Stimulated activated CD4-positive, alpha-beta T cell treated with anti-CD3 and anti-CD28 coated beads, TNF-alpha, amount 100 ng/mL, for 4 hours (primary cell): ENCODE measurements at regions not wholly inside any gene's neighbourhood (a gene's known extent, or its start where the extent isn't known, plus 50 kb on each side); places are given as distances from the start of the nearest gene placed in this dataset.

Source experiments
- DNase-seq, 3 experiments: peaks; one replicate each; pipeline ENCODE4 v3.0.0-alpha.2; 2020; ENCODE audit warnings: low read depth in 3 of 3

DNA sequence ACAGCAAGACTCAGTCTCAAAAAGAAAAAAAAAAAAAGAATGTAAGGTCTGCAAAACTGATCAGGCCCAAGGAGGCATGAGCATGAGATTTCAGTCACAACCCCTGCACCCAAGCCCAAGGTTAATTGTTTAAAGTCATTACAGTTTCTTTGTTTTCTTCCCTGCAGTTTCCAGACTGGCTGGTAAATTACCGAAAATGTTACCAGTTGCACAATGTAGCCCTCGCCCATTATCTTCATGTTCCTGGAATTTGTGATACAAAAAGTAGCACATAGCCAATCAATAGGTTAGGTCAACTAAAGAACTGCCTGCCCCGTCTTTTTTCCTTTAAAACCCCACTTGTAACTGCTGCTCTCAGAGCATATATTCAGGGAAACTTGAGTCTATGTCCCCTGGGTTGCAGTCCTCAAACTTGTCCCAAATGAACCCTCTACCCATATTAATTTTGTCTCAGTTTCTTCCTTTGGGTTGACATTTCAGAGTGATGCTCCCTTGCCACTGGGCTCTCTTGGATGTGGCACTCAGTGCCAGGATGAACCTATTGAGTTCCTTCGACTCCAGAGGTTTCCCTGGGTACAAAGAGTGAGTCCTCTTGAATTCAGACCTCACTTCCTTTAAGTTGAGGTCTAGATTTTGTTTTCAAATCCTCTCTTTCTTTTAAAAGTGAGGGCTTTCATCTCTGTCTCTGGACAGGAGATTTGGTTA, 216.2 kb upstream of the HS6ST1 start:
- no peak for DNase-seq

- DNase-seq, result no peak
These were observed 217.3 kb upstream of the HS6ST1 start for GRCh38 chr2:128535953-128536352.

DNA sequence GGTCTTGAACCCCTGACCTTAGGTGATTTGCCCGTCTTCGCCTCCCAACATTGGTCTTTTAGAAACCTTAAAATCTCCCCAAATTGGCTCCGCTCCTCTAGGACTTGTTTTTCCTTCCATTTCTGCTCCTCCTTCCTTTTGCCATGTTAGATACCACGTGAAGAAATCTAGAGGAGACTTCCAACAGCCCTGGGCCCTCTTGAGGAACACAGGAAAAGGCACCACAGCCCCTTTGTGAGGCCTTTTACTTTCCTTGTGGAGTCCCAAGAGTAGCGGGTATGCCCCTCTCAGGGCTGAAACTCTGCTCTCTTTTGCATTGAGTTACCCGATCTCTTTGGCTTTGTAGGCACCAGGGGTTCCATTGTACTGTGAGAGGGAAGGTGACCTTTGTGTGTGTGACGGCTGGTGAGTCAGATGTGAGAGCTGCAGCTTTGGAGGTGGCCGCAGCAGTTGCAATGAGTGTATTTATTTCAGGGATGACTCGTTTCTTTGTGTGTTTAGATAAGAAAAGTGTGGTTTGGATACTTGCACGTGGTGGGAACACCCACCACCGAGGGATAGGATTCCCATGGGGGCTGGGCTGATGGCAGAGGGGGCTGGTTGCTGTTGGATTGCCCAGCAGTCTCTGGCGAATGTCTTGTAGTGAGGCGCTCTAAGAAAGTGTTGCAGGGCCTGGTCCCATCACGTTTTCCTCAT, 218.4 kb upstream of the HS6ST1 start:
- no peak for DNase-seq

DNA sequence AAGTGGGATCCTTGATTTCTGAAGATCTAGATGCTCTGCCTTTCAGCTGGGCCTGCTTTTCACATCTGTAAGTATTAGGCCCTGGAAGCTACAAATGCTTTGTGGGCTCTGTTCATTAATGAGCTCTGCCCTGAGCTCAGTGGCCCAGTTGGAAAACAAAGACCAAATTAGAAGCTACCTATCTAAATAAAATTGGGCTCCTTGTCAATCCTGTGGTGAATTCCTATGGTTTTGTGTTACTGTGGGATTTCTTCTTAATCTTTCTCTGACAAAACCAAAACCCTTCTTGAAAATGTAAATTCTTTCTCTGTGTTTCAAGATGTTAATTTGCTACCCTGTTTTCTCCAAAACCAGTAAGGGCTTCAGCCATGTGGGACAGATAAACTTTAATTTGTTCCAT, 219.0 kb upstream of the HS6ST1 start:
- DNase-seq, result no peak

- DNase-seq, result no peak
These were observed 219.7 kb upstream of the HS6ST1 start for GRCh38 chr2:128538396-128538795.

- no peak for DNase-seq
These were observed 222.0 kb upstream of the HS6ST1 start for GRCh38 chr2:128540670-128541069.

- DNase-seq, result no peak
These were observed 222.8 kb upstream of the HS6ST1 start for GRCh38 chr2:128541448-128541847.

DNA sequence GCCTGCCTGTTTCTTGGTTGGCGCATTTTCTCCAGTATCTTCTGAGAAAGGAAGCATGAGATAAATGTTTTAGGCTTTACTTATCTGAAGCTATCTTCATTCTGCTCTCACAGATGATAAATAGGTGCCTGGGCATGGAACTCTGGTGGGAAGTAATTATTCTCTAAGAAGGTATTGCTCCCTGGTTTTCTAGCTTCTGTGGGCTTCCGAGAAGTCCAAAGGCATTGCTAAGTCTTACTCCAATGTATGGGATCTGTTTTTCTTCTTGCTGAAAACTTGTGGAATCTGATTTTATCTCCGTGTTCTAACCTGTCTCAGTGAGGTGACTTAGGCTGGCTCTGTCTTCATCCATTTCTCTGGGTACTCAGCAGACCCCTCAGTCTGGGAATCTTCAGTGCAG, 224.4 kb upstream of the HS6ST1 start:
- no peak for DNase-seq

- no peak for DNase-seq
These were observed 225.0 kb upstream of the HS6ST1 start for GRCh38 chr2:128543646-128544045.

DNA sequence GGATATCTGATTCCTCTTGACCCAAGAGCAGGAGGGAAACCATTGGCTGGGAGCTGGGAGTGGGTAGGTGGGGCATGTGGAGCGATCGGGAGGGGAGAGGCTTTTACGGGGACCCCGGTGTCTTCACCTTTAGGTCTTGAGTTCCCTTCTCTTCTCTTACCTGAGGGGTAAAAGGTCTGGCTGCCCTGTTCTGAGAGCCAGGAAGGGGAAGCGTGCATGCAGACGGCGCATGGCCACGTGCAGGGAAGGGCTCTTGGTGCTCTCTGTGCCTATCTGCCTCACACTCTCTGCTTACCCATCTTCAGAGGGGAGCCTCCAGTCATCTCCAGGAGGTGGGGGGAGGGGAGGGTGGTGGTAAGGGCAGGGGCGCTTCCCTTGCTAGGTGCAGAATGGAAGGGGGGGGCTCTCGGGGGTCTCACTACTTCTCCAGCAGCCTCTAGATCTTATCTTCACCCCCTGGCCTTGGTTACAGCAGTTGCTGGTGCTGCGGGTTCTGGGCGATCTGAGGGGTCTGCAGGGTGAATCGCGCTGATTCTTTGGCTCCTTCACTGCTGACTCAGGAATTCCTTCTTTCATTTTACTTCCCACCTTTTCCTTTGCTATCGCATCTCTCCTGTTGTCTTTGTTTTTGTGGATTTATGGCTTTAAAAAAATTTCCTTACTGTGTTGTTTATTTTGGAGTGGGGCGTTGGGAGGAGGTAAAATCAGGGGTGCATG, 225.8 kb upstream of the HS6ST1 start:
- no peak for DNase-seq

DNA sequence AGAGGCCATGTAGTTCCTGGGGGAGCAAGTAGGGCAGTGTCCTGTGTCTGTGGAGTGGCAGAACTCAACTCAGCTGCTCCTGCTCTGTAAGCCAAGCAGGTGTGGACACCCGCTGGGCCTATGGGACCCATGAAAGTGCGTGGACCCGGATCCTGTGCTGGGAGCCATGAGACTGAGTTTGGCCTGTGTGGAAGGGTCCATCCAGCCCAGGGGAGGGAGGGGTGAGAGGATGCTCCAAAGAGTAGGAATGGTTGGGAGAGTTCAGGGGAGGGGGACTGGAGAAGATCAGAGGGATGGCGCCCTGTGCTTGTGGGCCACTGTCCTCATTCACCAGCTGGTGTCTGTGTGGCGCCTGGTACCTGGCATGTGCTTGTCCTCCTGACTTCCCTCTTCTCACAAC, 226.4 kb upstream of the HS6ST1 start:
- DNase-seq, result no peak

GRCh38 chr2:128545829-128546228, 227.2 kb upstream of the HS6ST1 start:
- no peak for DNase-seq

DNA sequence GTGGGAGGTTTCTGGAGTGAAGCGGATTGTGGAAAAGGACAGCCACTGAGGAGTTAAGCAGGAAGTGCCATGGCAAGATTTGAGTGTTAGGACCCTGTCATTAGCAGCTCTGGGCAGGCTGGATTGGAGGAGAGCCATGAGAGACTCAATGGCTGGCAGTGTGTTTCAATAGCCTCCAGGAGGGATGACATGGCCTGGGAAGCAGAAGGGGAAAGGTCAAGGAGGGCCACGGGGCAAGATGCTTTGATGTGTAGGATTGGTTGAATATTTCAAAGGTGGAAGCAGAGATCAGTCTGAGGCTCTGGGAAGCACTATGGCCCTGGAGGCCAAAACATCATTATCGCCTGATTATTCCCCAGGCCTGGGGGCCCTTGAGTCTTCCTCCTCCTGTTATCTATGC, 229.0 kb upstream of the HS6ST1 start:
- no peak for DNase-seq

DNA sequence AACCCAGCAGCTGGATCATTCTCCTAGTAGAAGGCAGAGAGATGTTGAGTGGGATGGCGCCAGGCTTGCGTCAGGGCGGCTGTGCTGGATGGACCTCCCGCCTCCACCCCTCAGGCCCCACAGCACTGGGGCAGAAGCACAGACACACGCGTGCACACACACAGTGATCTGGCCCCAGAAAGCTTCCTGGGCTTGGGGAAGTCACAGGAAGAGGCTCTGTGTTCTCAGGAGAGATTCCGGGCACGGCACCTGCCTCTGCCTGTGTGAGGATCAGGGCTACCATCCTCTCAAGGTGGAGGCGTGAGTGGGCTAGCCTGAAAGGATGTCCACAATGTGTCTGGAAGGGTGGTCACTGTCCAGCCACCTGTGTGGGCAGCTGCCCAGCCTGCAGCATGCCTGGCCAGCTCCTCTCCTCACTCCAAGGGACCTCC, 229.8 kb upstream of the HS6ST1 start:
- DNase-seq, result no peak

- no peak for DNase-seq
These were observed 230.4 kb upstream of the HS6ST1 start for GRCh38 chr2:128549094-128549493.

DNA sequence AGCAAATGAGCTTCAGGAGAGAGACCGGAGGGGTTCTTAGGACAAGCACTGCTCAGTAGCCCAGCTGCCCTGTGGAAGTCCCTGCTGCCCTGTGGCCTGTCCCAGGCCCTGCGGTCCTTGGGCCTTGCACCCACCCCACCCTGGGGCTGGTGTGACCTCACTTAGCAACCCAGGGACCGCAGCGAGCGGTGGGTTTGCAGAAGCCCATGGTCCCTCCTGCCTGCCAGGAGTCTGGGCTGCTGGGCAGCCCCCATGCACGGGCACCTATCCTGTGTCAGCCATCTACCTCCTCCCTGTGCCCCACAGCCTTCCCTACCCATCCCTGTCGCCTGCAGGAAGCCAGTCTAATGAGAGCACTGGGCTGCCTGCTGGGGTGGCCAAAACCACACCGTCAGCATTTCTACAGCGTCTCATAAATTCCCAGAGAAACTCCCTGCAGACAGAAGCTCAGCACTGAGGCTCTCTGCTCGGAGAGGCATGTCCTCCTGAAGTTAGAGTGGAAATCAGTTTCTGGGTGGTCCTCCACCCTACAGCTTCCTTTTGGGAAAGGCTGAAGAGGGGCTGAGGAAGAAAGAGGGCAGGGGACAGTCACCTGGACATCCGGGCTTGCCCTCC, 231.1 kb upstream of the HS6ST1 start:
- no peak for DNase-seq

DNA sequence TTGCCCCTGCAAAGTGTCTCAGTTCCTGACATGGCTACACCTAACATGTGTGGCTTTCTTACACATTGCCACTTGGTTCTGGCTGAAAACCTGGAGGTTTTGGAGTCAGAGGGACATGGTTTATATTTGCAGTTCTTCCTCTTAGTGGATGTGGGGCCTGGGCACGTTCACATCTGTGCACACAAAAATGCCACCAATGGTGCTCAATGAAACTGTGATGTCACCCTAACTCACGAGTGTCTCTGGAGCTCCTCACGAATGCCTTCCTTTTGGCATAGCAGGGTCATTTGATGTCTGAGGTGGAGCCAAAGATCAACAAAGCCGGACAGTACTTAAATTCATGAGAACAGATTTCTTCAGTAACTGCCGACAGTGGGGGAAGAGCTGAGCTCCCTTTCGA, 231.7 kb upstream of the HS6ST1 start:
- DNase-seq, result no peak

- no peak for DNase-seq
These were observed 232.2 kb upstream of the HS6ST1 start for GRCh38 chr2:128550801-128551416.

GRCh38 chr2:128551435-128551834, 232.8 kb upstream of the HS6ST1 start:
- no peak for DNase-seq

DNA sequence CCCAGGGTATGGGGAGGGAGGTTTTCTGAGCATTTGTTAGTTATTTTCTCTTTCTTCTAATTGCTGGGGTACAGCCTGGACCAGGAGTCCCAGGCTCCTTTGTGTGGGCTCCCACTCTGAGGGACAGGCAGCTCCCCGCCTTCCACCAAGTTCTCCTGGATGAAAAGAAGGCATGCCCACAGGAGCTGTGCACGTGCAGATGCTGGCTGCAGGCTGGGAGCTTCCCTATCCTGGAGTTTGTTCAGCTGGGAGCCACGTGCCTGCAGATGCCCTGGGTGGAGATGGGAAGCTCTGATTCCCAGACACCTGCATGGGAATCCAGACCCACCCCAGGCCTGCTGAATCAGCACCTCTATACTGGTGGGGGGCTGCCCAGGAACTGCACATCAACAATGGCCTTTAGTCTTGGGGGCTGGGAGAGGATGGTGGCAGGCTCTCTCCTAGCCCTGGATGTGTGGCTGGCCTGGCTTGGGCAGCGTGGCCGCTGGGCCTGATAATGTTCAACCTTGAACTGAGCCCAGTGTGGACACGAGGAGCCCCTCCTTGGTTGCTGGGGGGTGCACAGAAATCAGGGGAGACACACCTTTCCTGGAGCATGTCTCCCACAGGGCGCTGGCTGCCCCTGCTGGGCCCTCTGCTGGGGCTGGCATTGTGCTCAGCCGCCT, 233.6 kb upstream of the HS6ST1 start:
- DNase-seq, result no peak

- DNase-seq, result no peak
These were observed 234.3 kb upstream of the HS6ST1 start for GRCh38 chr2:128552806-128553551.
